HUDEP-2 (cell line): ENCODE measurements at regions not wholly inside any gene's neighbourhood (a gene's known extent, or its start where the extent isn't known, plus 50 kb on each side); places are given as distances from the start of the nearest gene placed in this dataset.
"Not testable (repeated sequence)": the region's sequence is repeated elsewhere in the genome, so short reads cannot be mapped to it uniquely, and the experiment has no call there.

ENCODE experiments used
- DNase-seq, 76 experiments: peaks; one replicate each; lab custom pipeline; 2025; ENCODE audit not compliant: unreplicated experiment in 76 of 76; lab: John Stamatoyannopoulos, UW

DNA sequence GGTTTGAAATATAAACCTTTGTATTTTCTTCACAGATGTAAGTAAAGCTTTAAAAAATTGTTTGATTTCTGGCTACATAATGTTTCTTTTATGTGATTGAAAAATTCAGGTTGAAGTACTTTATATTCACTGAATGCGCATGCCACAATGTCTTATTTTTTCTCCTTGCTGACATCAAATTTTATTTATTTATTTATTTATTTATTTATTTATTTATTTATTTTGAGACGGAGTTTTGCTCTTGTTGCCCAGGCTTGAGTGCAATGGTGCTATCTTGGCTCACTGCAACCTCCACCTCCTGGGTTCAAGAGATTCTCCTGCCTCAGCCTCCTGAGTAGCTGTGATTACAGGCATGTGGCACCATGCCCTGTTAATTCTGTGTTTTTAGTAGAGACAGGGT lies 2296.5 kb upstream of the PCDH20 start:
- not testable (repeated sequence) for DNase-seq

DNA sequence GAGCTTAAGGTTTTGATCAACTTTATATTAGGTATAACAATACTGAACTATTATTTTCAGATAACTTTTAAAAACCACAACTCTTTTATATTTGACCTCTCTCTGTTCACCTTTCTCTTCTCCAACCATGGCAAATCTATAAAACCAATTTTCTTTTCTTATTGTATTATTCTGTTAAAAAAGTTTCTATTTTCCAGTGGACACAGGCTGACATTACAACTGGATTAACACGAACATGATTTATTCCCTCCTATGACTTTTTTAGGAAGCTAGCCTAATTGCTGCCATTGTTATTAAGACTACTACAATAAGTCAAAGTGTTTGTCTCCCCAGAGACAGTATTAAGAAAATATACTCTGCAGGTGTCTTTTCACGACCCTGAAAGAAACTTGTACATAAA lies 2291.1 kb upstream of the PCDH20 start:
- DNase-seq = no peak

DNA sequence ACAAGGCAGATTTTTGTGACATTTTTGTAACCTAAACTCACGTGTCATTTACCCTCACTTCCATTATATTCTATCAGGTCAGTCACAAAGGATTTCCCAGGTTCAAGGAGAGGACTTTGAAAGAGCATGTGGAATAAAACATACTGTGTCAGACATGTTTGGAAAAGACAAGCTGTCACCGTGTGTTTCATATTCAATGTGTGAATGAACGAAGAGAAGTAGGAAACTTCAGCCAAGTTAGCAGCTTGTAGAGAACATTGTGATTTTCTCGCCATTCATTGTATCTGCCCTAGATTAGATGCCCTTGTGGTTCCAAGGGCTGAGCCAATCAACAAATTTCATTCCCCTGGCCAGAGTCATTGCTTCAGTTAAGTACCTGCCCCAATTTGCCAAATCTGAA lies 2288.9 kb upstream of the PCDH20 start:
- no peak for DNase-seq

DNA sequence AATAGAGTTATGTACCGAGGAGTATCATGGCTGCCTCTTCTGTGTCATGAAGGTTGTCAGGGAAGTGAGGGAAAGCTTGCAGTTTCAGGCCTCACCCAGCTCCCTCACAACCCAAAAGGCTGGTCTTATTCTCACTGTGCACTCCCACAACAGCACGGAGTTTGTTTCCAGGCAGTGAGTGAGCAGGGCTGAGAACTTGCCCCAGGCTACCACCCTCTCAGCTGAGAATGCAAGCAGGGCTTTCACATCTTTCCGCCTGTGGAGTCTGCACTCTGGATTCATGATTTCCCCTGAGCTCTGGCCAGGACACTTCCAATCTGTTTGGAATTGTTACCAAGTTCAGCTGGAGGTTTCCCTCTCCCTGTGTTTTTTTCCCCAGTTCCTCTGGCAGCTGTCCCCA lies 2284.7 kb upstream of the PCDH20 start:
- DNase-seq = no peak

DNA sequence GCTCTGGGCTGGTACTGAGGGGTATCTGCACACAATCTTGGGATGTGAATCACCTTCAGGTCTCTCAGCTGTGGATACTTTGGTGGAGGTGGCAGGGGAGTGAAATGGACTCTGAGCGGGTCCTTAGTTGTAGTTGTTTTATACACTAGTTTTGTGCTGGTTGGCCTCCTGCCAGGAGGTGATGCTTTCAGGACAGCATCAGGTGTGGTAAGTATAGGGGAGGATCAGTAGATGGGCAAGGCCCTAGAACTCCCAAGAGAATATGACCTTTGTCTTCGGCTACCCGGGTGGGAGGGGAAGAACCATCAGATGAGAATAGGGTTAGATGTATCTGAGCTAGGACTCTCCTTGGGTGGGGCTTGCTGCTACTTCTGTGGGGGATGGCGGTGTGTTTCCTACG lies 2284.3 kb upstream of the PCDH20 start:
- no peak for DNase-seq

DNA sequence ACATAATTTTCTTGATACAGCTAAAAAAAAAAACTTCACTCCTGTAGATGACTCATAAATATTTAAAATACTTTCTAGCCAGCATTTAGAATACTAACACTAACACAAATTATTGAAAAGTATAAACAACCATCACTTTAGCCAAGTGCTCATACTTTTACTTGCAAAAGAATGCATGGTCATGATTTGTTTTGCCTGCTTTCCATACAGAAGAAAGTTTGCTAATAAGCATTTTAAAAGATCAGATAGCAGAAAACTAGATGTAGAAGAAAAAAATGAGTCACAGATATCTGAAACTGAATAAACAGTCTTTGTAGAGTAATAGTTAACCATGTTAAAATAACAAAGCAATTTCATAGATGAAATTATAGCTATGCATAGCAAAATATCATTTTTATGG lies 2280.4 kb upstream of the PCDH20 start:
- DNase-seq = no peak

DNA sequence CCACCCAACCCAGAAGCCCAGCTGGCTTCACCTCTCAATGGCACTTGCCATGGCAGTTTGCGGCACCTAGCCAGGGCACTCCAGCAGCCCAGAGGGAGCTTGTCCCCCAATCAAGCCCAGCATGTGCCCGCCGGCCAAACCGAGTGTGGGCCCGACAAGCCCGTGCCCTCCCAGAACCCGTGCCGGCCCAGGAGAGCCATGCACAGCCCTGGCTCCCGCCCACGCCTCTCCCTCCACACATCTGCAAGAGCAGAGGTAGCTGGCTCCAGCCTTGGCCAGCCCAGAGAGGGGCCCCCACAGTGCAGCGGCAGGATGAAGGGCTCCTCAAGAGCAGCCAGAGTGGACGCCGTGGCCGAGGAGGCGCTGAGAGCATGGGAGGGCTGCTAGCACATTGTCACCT lies 2278.0 kb upstream of the PCDH20 start:
- DNase-seq = no peak

DNA sequence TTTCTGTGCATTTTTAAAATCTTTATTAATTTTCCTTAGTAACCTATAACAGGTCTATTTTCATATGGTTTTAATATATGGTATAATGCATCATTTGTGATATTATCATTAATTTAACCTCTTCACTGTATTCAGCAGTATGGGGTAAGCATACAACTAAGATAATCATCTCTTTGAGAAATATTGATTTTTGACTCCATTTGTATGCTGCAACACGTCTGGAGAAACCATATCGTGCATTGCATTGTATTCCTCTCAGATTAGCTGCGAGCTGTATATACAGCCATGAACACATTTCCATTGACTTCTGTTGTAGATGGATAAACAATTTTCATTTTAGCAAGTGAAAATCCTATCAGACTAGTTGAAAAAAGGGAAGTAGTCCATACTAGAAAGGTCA lies 2275.8 kb upstream of the PCDH20 start:
- no peak for DNase-seq

DNA sequence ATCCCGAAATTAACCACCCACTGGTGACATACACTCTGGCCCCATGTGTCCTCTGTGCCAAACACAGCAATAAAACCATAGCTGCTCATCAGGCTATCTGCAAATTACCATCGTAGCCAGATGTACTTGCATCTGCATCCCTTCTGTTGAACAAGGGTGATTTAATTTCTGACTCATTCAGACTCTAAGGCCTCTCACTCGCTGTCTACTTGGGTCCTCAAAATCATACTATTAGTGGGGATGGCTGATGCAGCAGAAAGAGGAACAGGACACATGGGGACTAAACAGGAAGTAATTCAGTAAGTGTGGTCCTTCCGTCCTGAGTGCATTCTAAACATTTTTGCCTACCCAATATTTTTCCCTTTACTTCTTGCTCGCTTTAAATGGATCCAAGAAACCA lies 2275.0 kb upstream of the PCDH20 start:
- no peak for DNase-seq

DNA sequence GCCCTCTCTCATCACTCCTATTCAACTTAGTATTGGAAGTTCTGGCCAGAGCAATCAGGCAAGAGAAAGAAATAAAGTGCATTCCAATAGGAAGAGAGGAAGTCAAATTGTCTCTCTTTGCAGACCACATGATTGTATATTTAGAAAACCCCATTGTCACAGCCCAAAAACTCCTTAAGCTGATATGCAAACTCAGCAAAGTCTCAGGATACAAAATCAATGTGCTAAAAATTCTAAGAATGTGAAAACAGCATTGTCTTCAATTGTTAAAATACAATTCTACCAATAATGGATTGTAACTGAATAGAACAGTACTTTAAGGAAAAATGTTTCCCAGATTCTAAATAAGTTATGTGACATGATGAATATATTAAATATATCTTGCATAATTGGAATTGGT lies 2269.2 kb upstream of the PCDH20 start:
- DNase-seq = no peak

DNA sequence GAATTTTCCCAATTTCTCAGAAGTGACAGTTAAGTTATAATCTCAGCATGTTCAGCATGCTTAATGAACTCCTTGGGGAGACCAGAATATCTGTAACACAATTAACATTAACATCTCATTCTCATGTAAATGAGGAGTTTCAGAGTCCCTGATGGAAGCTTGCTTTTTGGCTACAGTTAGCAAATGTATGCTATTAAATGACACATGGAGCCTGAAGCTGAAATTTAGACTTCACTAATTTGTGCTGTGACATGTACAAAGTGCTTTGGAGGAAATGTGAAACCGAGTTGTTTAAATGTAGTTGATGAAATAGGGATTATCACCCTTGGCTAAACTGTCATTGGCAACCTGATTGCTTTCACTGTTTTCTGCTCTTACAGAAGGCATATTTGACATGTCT lies 2265.1 kb upstream of the PCDH20 start:
- peak in 1 of 76 experiments; percentile 1 for DNase-seq

DNA sequence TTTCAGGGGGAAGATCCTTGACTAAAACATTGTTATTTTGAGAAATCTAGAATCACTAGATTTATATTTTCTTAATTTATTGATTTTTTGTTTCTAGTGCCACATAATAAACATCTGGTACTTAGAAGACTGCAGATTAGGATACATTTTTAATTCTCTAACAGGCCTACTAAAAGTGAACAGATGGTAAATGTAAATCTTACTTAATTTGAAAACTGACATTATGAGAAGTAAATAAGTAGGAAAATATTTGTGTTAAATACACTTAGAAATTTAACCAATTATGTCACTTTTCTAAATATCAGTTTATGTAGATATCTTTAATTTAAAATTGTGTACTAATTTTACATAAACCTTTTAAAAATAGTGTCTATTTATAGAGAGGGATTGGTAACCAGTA lies 2255.6 kb upstream of the PCDH20 start:
- no peak for DNase-seq

DNA sequence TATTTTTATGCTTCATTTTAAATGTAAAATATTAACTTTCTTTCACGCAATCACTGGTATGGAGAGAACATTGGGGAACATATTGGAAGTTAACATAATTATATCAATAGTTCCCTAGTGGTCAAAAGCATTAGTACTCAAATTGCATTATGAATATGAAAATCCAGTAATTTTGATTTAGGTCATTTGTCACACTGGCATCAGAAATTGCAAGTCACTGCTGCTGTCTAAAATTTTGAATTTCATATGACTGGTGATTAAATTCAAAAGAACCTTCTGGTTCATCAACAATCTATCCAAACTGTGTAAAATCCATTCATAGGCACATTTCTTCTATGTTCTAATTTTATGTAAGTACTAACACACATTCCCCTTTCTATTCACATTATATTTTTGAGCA lies 2235.7 kb upstream of the PCDH20 start:
- no peak for DNase-seq

DNA sequence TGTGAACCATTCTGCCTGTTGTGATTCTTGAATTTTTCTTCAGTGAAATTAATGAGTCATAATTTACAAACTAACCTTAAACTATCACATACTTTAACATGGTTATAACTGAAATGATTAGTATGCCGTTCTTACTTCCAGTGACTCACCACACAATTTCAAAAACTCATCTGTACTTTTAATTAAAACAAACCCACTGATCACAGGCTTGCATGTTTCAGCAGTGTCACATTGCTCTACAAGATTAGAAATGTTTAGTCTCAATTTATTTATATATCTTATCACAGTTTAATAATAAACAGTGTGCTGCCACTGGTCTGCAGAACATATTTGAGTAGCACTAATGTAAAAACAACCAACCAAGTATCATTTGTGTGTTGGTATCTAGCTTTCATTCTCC lies 2227.9 kb upstream of the PCDH20 start:
- no peak for DNase-seq

DNA sequence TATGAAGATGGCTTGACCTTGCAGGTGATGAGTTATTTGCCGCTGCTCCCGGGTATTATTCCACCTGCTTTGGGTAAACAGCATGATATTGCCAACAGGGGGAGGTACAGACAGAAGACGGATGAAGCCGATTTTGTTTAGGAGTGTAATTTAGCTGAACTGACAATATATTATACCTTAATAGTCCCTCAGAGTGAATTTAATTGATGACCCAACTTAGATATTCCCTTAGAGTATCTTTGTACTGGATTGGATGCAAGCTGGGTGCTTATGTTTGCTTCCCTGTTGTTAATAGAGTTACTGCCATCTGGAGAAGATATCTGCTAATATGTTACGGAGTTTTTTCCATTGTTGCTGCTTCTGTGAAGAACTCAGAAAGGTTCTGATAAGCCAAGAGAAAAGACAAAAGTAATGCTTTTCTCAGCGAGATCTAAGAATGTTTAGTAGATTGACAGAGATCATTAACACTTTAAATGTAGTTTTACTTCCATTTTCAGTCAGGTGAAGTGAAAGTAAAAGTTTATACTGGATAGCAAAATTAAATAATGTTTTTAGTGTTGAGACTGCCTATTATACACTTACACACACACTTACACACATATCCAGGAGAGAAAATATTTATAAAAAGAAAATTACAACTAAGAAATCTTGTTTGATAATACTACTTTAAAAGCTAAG lies 2220.8 kb upstream of the PCDH20 start:
- DNase-seq = peak in 3 of 76 experiments; percentile 3 to 15 (median 6)

DNA sequence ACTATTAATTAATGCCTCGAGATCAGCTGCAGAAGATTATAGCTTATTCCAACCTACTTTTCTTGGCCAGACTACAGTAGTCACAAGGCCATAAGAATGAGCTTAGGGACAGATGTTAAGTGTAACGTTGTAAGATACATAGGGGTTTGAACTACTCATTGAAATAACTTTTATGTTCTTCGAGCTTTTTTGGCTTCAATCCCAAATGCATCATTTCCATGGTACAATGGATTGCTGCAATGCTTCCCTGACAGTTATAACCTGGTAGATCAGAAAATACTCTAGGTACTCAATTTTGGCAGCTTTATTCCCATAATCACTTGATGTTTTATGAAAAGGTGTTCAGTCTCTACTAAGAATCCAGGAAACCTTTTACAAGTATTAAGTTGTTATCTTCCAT lies 2216.7 kb upstream of the PCDH20 start:
- no peak for DNase-seq

DNA sequence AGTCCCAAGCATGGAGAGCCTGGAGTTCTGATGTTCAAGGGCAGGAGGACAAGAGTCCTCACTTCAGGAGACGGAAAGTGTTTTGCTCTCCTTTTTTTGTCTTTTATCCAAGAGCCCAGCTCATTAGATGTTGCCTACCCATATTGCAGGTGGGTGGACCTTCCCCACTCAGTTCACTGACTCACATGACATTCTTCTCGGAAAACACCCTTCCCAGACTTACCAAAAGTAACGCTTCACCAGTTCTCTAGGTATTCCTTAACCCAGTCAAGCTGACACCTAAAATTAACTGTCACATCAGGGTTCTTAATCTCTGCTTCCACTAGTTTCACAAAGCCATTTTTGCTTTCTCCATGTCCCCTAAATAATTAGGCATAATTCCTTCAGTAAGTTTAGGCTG lies 2215.4 kb upstream of the PCDH20 start:
- DNase-seq = no peak

DNA sequence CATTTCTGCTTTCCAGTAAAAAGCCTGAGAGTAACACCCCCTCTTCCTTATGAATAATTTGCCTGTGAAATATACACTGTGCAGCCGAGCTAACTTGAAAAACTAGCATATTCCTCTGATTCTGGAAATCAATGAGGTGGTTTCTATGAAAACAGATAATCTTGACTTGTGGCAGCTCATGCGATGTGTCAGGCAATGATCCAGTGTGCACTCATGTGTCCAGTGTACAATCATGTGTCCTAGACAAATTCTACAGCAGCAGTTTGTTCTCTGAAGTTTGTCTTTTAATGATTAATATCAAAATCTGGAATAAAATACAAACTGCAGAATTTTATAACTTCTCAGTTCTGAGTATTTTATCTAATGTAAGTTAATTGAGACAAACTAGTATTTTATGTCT lies 2213.9 kb upstream of the PCDH20 start:
- peak in 3 of 76 experiments; percentile 16 to 44 (median 19) for DNase-seq

DNA sequence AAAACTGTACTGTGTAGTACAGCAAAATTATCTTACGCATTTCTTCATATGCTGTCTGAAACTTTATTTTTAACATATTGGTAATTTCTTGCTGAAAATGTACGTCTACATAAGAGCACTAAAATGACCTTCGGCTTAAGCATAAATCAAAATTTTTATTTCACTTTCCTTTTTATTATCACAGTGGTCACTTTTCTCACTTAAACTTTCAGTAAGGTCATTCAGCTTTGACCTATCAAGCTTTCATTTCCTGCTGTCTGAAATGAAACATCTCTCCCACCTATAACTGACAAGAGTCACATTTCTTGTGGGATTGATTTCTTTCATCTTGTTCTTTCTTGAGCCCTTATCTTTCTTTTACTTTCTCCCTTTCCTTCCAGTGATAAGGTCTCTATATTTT lies 2212.7 kb upstream of the PCDH20 start:
- peak in 1 of 76 experiments; percentile 40 for DNase-seq

DNA sequence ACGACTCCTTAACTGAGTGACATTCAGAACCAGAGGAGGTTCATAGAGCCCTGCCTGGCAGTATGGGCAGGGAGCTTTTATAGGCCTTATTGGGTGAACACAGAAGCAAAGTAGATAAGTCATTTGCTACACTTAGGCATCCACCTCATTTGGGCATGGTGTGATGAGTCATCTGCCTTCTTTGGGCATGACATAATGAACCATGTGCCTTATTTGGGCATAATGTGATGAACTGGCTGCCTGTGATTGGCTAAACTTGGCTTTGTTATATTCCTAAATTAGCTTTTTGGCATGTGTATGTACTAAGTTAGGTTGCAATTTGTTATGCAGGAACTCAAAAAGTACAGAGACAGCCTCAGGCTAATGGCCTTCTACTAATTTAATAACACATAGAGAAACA lies 2210.2 kb upstream of the PCDH20 start:
- no peak for DNase-seq

DNA sequence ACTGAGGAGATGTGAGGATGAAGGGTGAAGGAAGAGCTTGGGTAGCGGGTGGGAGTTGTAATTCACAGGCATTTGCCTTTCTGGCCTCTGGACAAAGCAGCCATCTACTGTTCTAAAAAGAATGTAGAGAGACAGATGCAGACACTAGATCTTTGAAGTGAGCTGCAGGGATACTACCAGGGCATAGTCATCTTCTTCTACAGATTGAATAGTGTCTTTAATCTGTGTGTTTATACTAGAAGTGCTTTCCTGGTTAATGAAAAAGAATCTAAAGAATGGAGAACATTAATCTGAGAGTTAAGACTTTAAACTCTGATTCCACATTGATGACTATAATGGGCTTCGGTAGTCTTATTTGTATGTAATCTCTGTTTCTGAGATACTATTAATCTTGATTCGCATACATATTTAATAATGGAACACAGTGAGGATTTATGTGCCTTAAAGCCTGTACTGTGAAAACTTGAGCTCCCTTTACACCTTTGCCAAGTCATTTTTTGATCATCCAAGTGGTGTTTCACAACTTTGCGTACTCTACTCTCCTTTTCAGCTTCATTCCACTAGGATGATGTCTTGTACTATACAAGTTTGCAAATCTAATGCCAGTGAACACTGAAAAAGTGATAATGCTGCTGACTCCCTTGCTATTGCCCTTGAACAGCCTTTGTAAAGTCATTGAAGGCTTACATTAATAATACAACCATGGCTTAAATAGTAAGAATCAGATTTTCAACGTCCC lies 2199.4 kb upstream of the PCDH20 start:
- DNase-seq = no peak

DNA sequence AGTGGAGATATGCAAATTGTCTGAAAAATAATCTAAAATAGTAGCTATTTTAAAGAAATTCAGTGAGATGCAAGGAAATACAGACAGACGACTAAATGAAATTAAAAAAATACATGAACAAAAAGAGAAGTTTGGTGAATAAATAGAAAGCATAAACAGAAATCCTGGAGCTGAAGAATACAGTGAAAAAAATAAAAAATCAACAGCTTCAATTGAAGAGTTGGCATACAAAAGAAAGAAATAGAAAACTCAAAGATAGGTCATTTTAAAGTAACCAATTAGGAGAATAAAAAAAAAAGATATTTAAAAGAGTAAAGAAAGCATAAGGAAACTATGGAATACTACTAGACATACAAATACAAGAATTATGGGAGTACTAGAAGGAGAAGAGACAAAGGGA lies 2191.5 kb upstream of the PCDH20 start:
- no peak for DNase-seq

DNA sequence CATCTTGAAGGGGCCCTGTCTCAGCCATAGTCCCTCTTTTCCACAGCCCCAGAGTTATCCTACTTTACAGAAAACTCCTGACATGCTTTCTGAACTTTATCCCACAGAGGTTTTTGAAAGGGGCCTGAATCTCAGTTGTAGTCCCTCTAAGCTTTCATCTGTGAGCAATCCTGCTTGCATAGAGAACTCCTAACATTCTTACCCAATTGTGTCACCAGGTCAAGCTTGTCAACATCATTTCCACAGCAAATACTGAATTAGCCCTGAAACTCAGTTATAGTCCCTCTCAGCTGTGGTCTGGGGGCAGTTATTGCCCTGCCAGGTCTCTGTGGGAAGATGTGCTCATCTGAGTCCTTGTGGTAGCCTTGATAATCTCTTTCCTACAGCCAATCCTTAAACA lies 2190.3 kb upstream of the PCDH20 start:
- no peak for DNase-seq
